CD14-positive monocyte (primary cell): ENCODE measurements at regions not wholly inside any gene's neighbourhood (a gene's known extent, or its start where the extent isn't known, plus 50 kb on each side); places are given as distances from the start of the nearest gene placed in this dataset.

Experiments used
- DNase-seq, 3 donors: peaks; one replicate each; pipeline ENCODE4 v3.0.0-alpha.2; 2011 to 2022
- H2AFZ ChIP-seq: 2 replicates; pipeline ENCODE4 v1.6.0; 2012; ENCODE audit warnings: mild to moderate bottlenecking, low read depth, low read length, inconsistent platforms; ENCODE audit not compliant: insufficient read depth, poor library complexity, severe bottlenecking
- H3K27ac ChIP-seq, 2 donors: 1 replicate in 1 of 2; 2 replicates in 1 of 2; pipeline ENCODE4 v1.5.1; 2012 to 2013; ENCODE audit warnings: low read length in 2 of 2, control low read depth in 1 of 2, inconsistent platforms in 1 of 2, low read depth in 1 of 2, mild to moderate bottlenecking in 1 of 2
- H3K27me3 ChIP-seq, 2 donors: one replicate each; pipeline versions ENCODE4 v1.6.0 to v1.6.1; 2011 to 2013; ENCODE audit warnings: low read length in 2 of 2; ENCODE audit not compliant: control insufficient read depth in 2 of 2, insufficient read depth in 2 of 2
- H3K36me3 ChIP-seq, 2 donors: replicated peaks in 1 of 2; 1 replicate in 1 of 2; 2 replicates in 1 of 2; pipeline versions ENCODE4 v1.5.1 to v1.6.1; 2012 to 2013; ENCODE audit warnings: low read length in 2 of 2, control low read depth in 1 of 2, inconsistent platforms in 1 of 2, mild to moderate bottlenecking in 1 of 2; ENCODE audit not compliant: insufficient read depth in 2 of 2, control insufficient read depth in 1 of 2
- H3K4me1 ChIP-seq, 2 donors: 1 replicate in 1 of 2; 2 replicates in 1 of 2; pipeline versions ENCODE4 v1.5.1 to v1.6.1; 2012 to 2013; ENCODE audit warnings: low read length in 2 of 2, control low read depth in 1 of 2, inconsistent platforms in 1 of 2, mild to moderate bottlenecking in 1 of 2, moderate library complexity in 1 of 2; ENCODE audit not compliant: insufficient read depth in 2 of 2, control insufficient read depth in 1 of 2
- H3K4me2 ChIP-seq: replicated peaks from 2 replicates; pipeline ENCODE3; 2012; ENCODE audit warnings: low read length, moderate library complexity, mild to moderate bottlenecking; ENCODE audit not compliant: poor library complexity, severe bottlenecking; ENCODE audit errors: extremely low read depth
- H3K4me3 ChIP-seq, 3 experiments: fragments of 200-600 bp in 1 of 3; sonication (generic) in 1 of 3; replicated peaks in 1 of 3; 1 replicate in 2 of 3; 2 replicates in 1 of 3; pipeline ENCODE4 v1.5.1; 2011 to 2013; ENCODE audit warnings: low read length in 3 of 3, mild to moderate bottlenecking in 3 of 3, control low read depth in 2 of 3, low read depth in 2 of 3, inconsistent platforms in 1 of 3, moderate library complexity in 1 of 3
- H3K79me2 ChIP-seq: 2 replicates; pipeline ENCODE4 v1.6.0; 2012; ENCODE audit warnings: mild to moderate bottlenecking, control low read depth, inconsistent platforms, low read length, moderate library complexity; ENCODE audit not compliant: insufficient read depth
- H3K9ac ChIP-seq: 2 replicates; pipeline ENCODE4 v1.6.0; 2017; ENCODE audit warnings: low read length, mild to moderate bottlenecking; ENCODE audit not compliant: insufficient read depth, poor library complexity, severe bottlenecking
- H3K9me3 ChIP-seq, 2 donors: replicated peaks in 1 of 2; 1 replicate in 1 of 2; 2 replicates in 1 of 2; pipeline versions ENCODE4 v1.5.1 to v1.6.1; 2012 to 2013; ENCODE audit warnings: low read length in 2 of 2, control low read depth in 1 of 2; ENCODE audit not compliant: control insufficient read depth in 1 of 2, insufficient read depth in 1 of 2
- H4K20me1 ChIP-seq: 2 replicates; pipeline ENCODE4 v1.6.0; 2012; ENCODE audit warnings: mild to moderate bottlenecking, low read length, control low read depth, moderate library complexity; ENCODE audit not compliant: insufficient read depth
- H3K27ac Mint-ChIP-seq, 7 donors: one replicate each; pipeline ENCODE4 v1.8.0; 2020; ENCODE audit warnings: mild to moderate bottlenecking in 7 of 7, mixed read lengths in 7 of 7, moderate library complexity in 6 of 7, inconsistent platforms in 2 of 7
- H3K27me3 Mint-ChIP-seq, 3 donors: one replicate each; pipeline ENCODE4 v1.8.0; 2021 to 2022; ENCODE audit warnings: low read depth in 3 of 3, mild to moderate bottlenecking in 3 of 3, mixed read lengths in 3 of 3, moderate library complexity in 3 of 3, inconsistent platforms in 1 of 3
- H3K36me3 Mint-ChIP-seq, 2 donors: one replicate each; pipeline ENCODE4 v1.8.0; 2020; ENCODE audit warnings: mixed read lengths in 2 of 2, inconsistent platforms in 1 of 2, mild to moderate bottlenecking in 1 of 2
- H3K4me1 Mint-ChIP-seq: one replicate; pipeline ENCODE4 v1.8.0; 2020; ENCODE audit warnings: mild to moderate bottlenecking, mixed read lengths
- H3K4me3 Mint-ChIP-seq, 2 donors: one replicate each; pipeline ENCODE4 v1.8.0; 2020; ENCODE audit warnings: mild to moderate bottlenecking in 2 of 2, mixed read lengths in 2 of 2, moderate library complexity in 1 of 2
- H3K9me3 Mint-ChIP-seq, 7 donors: one replicate each; pipeline ENCODE4 v1.8.0; 2020 to 2022; ENCODE audit warnings: mixed read lengths in 7 of 7, mild to moderate bottlenecking in 6 of 7, moderate library complexity in 6 of 7, inconsistent platforms in 2 of 7
- CTCF ChIP-seq: fragments of 200-600 bp; IDR thresholded peaks from one replicate; pipeline ENCODE4 v1.8.0; 2022; ENCODE audit warnings: antibody characterized with exemption, mild to moderate bottlenecking
- WGBS: methylation state at CpG from one replicate; pipeline ENCODE4 v1.1.5; 2013; ENCODE audit warnings: missing lambda C conversion rate; ENCODE audit not compliant: insufficient coverage; 5-methylcytosine and 5-hydroxymethylcytosine counted together
- intact Hi-C, 2 donors: fragments of 100-400 bp; cut with micrococcal nuclease; formaldehyde crosslinking; loops; one replicate each; pipeline versions ENCODE4 v1.15.0 to v1.15.1; 2023

GRCh38 chr16:8099586-8099985, 490.7 kb downstream of the TMEM114 start:
- no peak for TF ChIP-seq CTCF
- no CpG with 5 or more reads among the region's 4 CpGs for WGBS
- Histone ChIP-seq H4K20me1 (no peaks in the 10 kb centered on the region), H3K79me2 (no peaks in the 10 kb centered on the region), H3K36me3 (no peaks in the 10 kb centered on the region), H3K9ac (no peak overlapping the region), H3K4me1 (no peaks in the 10 kb centered on the region), H2AFZ (no peak overlapping the region), H3K4me2 (no peak overlapping the region), H3K27ac (no peak overlapping the region), H3K27me3 (no peaks in the 10 kb centered on the region), H3K9me3 (peaks cover 0 to 4% of the 10 kb centered on the region in 2 donors), H3K4me3 (no peak overlapping the region)
- Mint-ChIP-seq H3K4me1 (no peaks in the 10 kb centered on the region), H3K4me3 (no peak overlapping the region), H3K36me3 (no peaks in the 10 kb centered on the region), H3K27ac (no peak overlapping the region), H3K27me3 (no peaks in the 10 kb centered on the region), H3K9me3 (peaks cover 0 to 12% (median 4%) of the 10 kb centered on the region in 7 donors)
- intact Hi-C loops = no loop called here
- DNase-seq = no peak

GRCh38 chr16:8098947-8099512, 491.3 kb downstream of the TMEM114 start:
- H3K79me2 ChIP-seq = no peaks in the 10 kb centered on the region
- intact Hi-C loops = no loop called here
- H3K36me3 ChIP-seq = no peaks in the 10 kb centered on the region
- H2AFZ ChIP-seq = no peak overlapping the region
- H3K4me1 Mint-ChIP-seq = no peaks in the 10 kb centered on the region
- 69% methylated on average over 6 of the region's 11 CpGs for WGBS
- no peaks in the 10 kb centered on the region for H3K36me3 Mint-ChIP-seq
- no peak overlapping the region for H3K9ac ChIP-seq
- H3K4me3 Mint-ChIP-seq = no peak overlapping the region
- no peak overlapping the region for H3K27ac Mint-ChIP-seq
- TF ChIP-seq CTCF = no peak
- peaks cover 0 to 12% (median 5%) of the 10 kb centered on the region in 7 donors for H3K9me3 Mint-ChIP-seq
- no peaks in the 10 kb centered on the region for H3K27me3 Mint-ChIP-seq
- no peaks in the 10 kb centered on the region for H3K27me3 ChIP-seq
- H4K20me1 ChIP-seq = no peaks in the 10 kb centered on the region
- DNase-seq = no peak
- no peak overlapping the region for H3K27ac ChIP-seq
- H3K4me2 ChIP-seq = no peak overlapping the region
- H3K4me3 ChIP-seq = no peak overlapping the region
- H3K4me1 ChIP-seq = no peaks in the 10 kb centered on the region
- H3K9me3 ChIP-seq = peaks cover 0 to 4% of the 10 kb centered on the region in 2 donors
